Suprapubic skin (tissue), 3 donors: ENCODE measurements at regions not wholly inside any gene's neighbourhood (a gene's known extent, or its start where the extent isn't known, plus 50 kb on each side); places are given as distances from the start of the nearest gene placed in this dataset.

Source experiments
- CTCF ChIP-seq, 2 donors: fragments of 200-600 bp in 1 of 2; fragments of 450-650 bp in 1 of 2; sonication (generic) in 1 of 2; IDR thresholded peaks; one replicate each; pipeline ENCODE4 v1.5.1; 2016 to 2019; ENCODE audit warnings: antibody characterized with exemption in 2 of 2, mild to moderate bottlenecking in 1 of 2, moderate library complexity in 1 of 2
- EP300 ChIP-seq: sonication (generic); formaldehyde crosslinking; IDR thresholded peaks from one replicate; pipeline ENCODE4 v1.6.1; 2017; ENCODE audit warnings: antibody characterized with exemption
- POLR2A ChIP-seq, 2 donors: fragments of 450-650 bp; IDR thresholded peaks; one replicate each; pipeline ENCODE4 v1.6.1; 2017; ENCODE audit warnings: antibody characterized with exemption in 2 of 2, mild to moderate bottlenecking in 2 of 2, moderate library complexity in 2 of 2

GRCh38 chr17:77531002-77531401, 390.2 kb downstream of the SEC14L1 start:
- no peak for TF ChIP-seq CTCF (IDR thresholded peaks at IDR 0.05)
- TF ChIP-seq POLR2A (IDR thresholded peaks at IDR 0.05), result no peak
- no peak for TF ChIP-seq EP300
